Chondrocyte (in vitro differentiated cells): ENCODE measurements at regions not wholly inside any gene's neighbourhood (a gene's known extent, or its start where the extent isn't known, plus 50 kb on each side); places are given as distances from the start of the nearest gene placed in this dataset.

Experiments
- DNase-seq: peaks from one replicate; pipeline ENCODE4 v3.0.0; 2021; ENCODE audit warnings: mixed read lengths, low spot score
- H3K27ac Mint-ChIP-seq: one replicate; pipeline ENCODE4 v1.8.0; 2021; ENCODE audit warnings: mild to moderate bottlenecking, moderate library complexity, mixed read lengths; ENCODE audit not compliant: unreplicated experiment
- H3K27me3 Mint-ChIP-seq: 2 replicates; pipeline ENCODE4 v1.8.0; 2021; ENCODE audit warnings: low read depth, mixed read lengths
- H3K36me3 Mint-ChIP-seq: 2 replicates; pipeline ENCODE4 v1.8.0; 2021; ENCODE audit warnings: low read depth, mixed read lengths
- H3K4me1 Mint-ChIP-seq: 2 replicates; pipeline ENCODE4 v1.8.0; 2021; ENCODE audit warnings: low read depth, mild to moderate bottlenecking, mixed read lengths
- H3K4me3 Mint-ChIP-seq: one replicate; pipeline ENCODE4 v1.8.0; 2021; ENCODE audit warnings: mild to moderate bottlenecking, moderate library complexity, mixed read lengths; ENCODE audit not compliant: unreplicated experiment
- H3K9me3 Mint-ChIP-seq: 2 replicates; pipeline ENCODE4 v1.8.0; 2021; ENCODE audit warnings: low read depth, mixed read lengths
- TF ChIP-seq, protein P1 (sequence below): fragments of 200-600 bp; sonication (generic); IDR thresholded peaks from 2 replicates; pipeline ENCODE4 v1.5.0; 2021; ENCODE audit warnings: antibody characterized with exemption, mild to moderate bottlenecking, moderate library complexity

DNA sequence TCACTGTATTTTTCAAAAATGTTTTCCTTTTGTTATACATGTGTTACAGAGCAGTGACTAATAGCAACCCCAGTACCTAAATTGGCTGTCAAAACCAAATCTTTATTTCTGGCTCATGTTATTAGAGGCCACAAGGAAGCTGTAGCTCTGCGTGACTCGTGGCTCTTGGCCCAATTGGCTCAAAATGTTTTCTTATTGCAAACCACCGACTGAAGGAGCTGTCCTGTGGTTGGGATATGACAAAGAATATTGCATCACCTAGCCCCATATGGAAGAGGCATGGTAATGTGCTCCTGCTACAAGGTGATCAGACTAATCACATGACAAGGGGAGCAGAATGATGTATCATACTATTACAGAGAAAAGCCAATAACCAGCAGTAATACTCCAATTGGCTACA lies 1058.5 kb downstream of the CBLN2 start:
- H3K27me3 Mint-ChIP-seq: no peaks in the 10 kb centered on the region

DNA sequence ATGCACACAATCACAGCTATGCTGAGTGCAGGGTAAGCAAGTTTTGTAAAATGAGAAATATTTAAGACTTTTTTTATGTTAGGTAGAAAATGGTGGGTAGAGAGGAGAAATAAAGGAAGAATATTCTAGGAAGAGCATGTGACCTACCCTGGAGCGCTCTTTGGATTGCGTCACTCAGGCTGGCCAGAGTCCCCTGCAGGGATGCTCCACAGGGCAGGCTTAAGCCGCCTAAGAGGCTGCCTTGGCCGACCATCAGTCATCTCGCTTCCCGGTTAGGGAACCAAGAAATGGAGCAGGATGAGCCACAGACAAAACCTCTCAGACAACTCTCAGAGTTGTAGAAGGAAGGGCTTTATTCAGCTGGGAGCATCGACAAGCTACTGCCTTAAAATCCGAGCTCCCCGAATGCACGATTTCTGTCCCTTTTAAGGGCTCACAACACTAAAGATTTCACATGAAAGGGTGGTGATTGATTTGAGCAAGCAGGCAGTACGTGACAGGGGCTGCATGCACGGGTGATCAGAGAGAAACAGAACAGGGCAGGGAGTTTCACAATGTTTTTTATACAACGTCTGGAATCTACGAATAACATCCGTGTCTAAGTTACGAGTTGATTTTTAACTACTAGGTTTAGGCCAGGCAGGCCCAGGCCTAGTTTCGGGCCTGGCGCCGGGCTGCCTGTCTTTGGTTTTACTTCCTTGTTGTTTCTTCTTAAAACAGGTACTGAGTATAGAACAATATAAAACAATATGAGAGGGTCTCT lies 1072.0 kb downstream of the CBLN2 start:
- peaks cover 13% of the 10 kb centered on the region for H3K9me3 Mint-ChIP-seq
- H3K27ac Mint-ChIP-seq: no peak overlapping the region
- DNase-seq: no peak
- no peak overlapping the region for H3K4me3 Mint-ChIP-seq
- no peaks in the 10 kb centered on the region for H3K27me3 Mint-ChIP-seq
- TF ChIP-seq, protein P1, sequence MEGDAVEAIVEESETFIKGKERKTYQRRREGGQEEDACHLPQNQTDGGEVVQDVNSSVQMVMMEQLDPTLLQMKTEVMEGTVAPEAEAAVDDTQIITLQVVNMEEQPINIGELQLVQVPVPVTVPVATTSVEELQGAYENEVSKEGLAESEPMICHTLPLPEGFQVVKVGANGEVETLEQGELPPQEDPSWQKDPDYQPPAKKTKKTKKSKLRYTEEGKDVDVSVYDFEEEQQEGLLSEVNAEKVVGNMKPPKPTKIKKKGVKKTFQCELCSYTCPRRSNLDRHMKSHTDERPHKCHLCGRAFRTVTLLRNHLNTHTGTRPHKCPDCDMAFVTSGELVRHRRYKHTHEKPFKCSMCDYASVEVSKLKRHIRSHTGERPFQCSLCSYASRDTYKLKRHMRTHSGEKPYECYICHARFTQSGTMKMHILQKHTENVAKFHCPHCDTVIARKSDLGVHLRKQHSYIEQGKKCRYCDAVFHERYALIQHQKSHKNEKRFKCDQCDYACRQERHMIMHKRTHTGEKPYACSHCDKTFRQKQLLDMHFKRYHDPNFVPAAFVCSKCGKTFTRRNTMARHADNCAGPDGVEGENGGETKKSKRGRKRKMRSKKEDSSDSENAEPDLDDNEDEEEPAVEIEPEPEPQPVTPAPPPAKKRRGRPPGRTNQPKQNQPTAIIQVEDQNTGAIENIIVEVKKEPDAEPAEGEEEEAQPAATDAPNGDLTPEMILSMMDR: no peak
- no peaks in the 10 kb centered on the region for H3K36me3 Mint-ChIP-seq
- H3K4me1 Mint-ChIP-seq: no peaks in the 10 kb centered on the region

More for the DNA sequence above, 1058.5 kb downstream of the CBLN2 start:
- no peak for DNase-seq
- Mint-ChIP-seq H3K36me3 (no peaks in the 10 kb centered on the region), H3K9me3 (peaks cover 9% of the 10 kb centered on the region), H3K4me1 (no peaks in the 10 kb centered on the region), H3K4me3 (no peak overlapping the region), H3K27ac (no peak overlapping the region)
- TF ChIP-seq, protein P1: no peak

DNA sequence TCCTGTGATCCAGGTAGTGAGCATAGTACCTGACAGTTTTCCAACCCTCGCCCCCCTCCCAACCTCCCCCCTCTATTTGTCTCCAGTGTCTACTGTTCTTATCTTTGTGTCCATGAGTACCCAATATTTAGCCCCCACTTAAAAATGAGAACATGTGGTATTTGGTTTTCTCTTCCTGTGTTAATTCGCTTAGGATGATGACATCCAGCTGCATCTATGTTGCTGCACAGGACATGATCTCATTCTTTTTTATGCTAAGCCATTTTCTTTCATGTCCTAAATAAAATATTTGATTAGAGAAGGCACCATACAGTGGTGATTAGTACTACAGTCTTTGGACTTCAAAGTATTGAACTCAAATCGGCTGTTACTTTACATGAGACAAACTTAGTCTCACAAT lies 1087.9 kb downstream of the CBLN2 start:
- no peak overlapping the region for H3K27ac Mint-ChIP-seq
- no peak for DNase-seq
- H3K27me3 Mint-ChIP-seq: peaks cover 1% of the 10 kb centered on the region
- no peaks in the 10 kb centered on the region for H3K4me1 Mint-ChIP-seq
- H3K36me3 Mint-ChIP-seq: no peaks in the 10 kb centered on the region
- H3K4me3 Mint-ChIP-seq: no peak overlapping the region
- peaks cover 2% of the 10 kb centered on the region for H3K9me3 Mint-ChIP-seq
- TF ChIP-seq, protein P1: no peak

DNA sequence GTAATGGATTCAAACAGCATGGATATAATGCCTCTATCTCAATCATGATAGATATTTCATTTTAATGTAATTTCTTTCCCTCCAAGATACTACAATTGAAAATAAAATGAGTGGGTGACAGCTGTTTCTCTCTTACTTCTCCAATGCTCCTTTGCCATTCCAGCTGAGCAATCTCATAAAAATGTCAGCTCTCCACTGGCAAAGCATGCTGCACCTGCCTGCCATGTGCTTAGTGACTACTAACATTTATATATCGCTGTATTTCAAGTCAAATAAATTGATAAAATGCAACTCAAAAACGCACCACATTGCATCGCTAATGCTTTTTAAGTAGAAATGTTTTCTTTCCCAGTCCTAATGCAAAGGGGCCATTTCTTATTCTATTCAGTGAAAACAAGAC lies 1093.9 kb downstream of the CBLN2 start:
- Mint-ChIP-seq H3K4me1 (no peaks in the 10 kb centered on the region), H3K27ac (no peak overlapping the region), H3K27me3 (peaks cover 3% of the 10 kb centered on the region), H3K9me3 (peaks cover 9% of the 10 kb centered on the region), H3K4me3 (no peak overlapping the region), H3K36me3 (no peaks in the 10 kb centered on the region)
- no peak for DNase-seq
- TF ChIP-seq, protein P1: no peak

DNA sequence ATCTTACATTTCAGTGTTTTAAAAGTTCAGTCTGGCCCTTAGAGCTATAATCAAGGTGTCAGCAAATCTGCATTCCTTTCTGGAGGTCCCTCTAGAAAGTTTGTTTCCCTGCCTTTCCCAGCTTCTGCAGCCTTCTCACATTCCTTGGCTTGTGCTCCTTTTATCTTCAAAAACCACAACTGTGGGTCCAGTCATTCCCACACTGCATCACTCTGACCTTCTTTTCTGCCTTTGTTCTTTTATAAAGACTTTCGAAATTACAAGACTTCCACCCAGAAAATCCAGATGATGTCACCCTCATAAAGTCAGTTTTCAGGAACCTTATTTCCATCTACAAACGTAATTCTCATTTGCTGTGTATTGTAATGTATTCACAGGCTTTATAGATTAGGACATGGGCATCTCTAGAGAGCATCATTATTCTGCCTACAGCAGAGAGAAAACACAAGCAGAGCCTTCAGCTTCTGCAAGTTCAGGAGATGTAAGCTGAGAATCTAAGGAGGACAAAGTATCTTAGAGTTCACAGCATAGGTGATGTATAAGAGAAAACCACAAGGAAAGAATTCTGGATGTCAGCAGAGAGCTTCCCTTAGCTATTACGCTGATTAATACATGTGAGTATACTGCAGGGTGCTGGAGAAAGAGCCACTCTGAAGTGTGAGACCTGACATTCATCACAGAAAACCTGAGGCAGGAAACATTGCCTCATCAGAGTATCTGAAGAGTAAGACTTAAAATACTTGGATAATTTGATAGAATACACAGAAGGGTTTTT lies 1100.2 kb downstream of the CBLN2 start:
- Mint-ChIP-seq H3K4me1 (no peaks in the 10 kb centered on the region), H3K27ac (no peak overlapping the region), H3K9me3 (peaks cover 13% of the 10 kb centered on the region), H3K36me3 (no peaks in the 10 kb centered on the region), H3K27me3 (no peaks in the 10 kb centered on the region), H3K4me3 (no peak overlapping the region)
- TF ChIP-seq, protein P1: no peak
- DNase-seq: no peak
